Peyer's patch (tissue), 4 donors: ENCODE measurements at regions not wholly inside any gene's neighbourhood (a gene's known extent, or its start where the extent isn't known, plus 50 kb on each side); places are given as distances from the start of the nearest gene placed in this dataset.

ENCODE experiments used
- POLR2A ChIP-seq, 2 donors: fragments of 450-650 bp; IDR thresholded peaks; one replicate each; pipeline ENCODE4 v1.5.1; 2017; ENCODE audit warnings: antibody characterized with exemption in 2 of 2, mild to moderate bottlenecking in 2 of 2, moderate library complexity in 2 of 2
- TF ChIP-seq, protein P1 (sequence below), 6 experiments: fragments of 450-650 bp in 4 of 6; fragments of 200-600 bp in 2 of 6; sonication (generic) in 1 of 6; IDR thresholded peaks; one replicate each; pipeline ENCODE4 v1.5.1; 2017 to 2019; ENCODE audit warnings: antibody characterized with exemption in 6 of 6, mild to moderate bottlenecking in 3 of 6, moderate library complexity in 1 of 6

DNA sequence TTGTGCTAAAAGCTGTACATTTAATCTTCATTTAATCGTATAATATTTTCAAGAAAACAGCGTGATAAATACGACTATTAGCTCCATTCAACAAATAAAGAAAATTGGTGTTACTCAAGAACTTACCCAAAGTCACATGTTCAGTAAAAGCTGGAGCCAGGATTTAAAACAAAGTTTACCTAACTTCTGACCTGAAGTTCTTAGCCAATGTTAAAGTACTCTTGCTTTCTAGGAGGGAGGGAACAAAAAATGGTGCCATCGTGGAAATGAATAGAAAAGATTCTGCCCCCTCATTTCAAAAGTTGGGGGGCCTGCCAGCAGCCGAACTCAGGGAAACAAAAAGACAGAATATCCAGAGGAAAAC, 395.8 kb downstream of the CD109 start:
- TF ChIP-seq, protein P1, sequence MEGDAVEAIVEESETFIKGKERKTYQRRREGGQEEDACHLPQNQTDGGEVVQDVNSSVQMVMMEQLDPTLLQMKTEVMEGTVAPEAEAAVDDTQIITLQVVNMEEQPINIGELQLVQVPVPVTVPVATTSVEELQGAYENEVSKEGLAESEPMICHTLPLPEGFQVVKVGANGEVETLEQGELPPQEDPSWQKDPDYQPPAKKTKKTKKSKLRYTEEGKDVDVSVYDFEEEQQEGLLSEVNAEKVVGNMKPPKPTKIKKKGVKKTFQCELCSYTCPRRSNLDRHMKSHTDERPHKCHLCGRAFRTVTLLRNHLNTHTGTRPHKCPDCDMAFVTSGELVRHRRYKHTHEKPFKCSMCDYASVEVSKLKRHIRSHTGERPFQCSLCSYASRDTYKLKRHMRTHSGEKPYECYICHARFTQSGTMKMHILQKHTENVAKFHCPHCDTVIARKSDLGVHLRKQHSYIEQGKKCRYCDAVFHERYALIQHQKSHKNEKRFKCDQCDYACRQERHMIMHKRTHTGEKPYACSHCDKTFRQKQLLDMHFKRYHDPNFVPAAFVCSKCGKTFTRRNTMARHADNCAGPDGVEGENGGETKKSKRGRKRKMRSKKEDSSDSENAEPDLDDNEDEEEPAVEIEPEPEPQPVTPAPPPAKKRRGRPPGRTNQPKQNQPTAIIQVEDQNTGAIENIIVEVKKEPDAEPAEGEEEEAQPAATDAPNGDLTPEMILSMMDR (IDR thresholded peaks at IDR 0.05) = no peak
- TF ChIP-seq POLR2A (IDR thresholded peaks at IDR 0.05) = no peak
